MCF 10A (cell line): ENCODE measurements at regions not wholly inside any gene's neighbourhood (a gene's known extent, or its start where the extent isn't known, plus 50 kb on each side); places are given as distances from the start of the nearest gene placed in this dataset.

Experiments
- BruUV-seq: library from RNA; stranded (reverse); fragments of 400-500 nt; replicated peaks from 2 replicates; lab custom pipeline; 2021; lab: Mats Ljungman, UMichigan
- CTCF ChIA-PET: fragments of 300-600 bp; sonication (Branson Sonifier 250); formaldehyde crosslinking; extraction: SDS; loops from one replicate; lab custom pipeline; 2021; ENCODE audit warnings: antibody characterized with exemption, inconsistent platforms; lab: Yijun Ruan, JAX
- POLR2A ChIA-PET: fragments of 300-600, 350-650 bp; sonication (Branson Sonifier 250); formaldehyde crosslinking; extraction: SDS; loops from one replicate; lab custom pipeline; 2020; ENCODE audit warnings: antibody characterized with exemption, inconsistent platforms; lab: Yijun Ruan, JAX
- DNase-seq: peaks from one replicate; pipeline ENCODE4 v3.0.0-alpha.2; 2018; ENCODE audit not compliant: unreplicated experiment
- H3K27ac Mint-ChIP-seq: one replicate; pipeline ENCODE4 v1.8.0; 2022; ENCODE audit warnings: mild to moderate bottlenecking, low read depth, mixed read lengths; ENCODE audit not compliant: unreplicated experiment
- H3K27me3 Mint-ChIP-seq: one replicate; pipeline ENCODE4 v1.8.0; 2022; ENCODE audit warnings: mixed read lengths; ENCODE audit not compliant: insufficient read depth, unreplicated experiment
- H3K36me3 Mint-ChIP-seq: one replicate; pipeline ENCODE4 v1.8.0; 2022; ENCODE audit warnings: mild to moderate bottlenecking, moderate library complexity, mixed read lengths; ENCODE audit not compliant: insufficient read depth, unreplicated experiment
- H3K4me1 Mint-ChIP-seq: one replicate; pipeline ENCODE4 v1.8.0; 2022; ENCODE audit warnings: mixed read lengths; ENCODE audit not compliant: insufficient read depth, unreplicated experiment
- H3K4me3 Mint-ChIP-seq: one replicate; pipeline ENCODE4 v1.8.0; 2022; ENCODE audit warnings: mild to moderate bottlenecking, moderate library complexity, mixed read lengths; ENCODE audit not compliant: unreplicated experiment
- H3K9me3 Mint-ChIP-seq: one replicate; pipeline ENCODE4 v1.8.0; 2022; ENCODE audit warnings: mixed read lengths; ENCODE audit not compliant: unreplicated experiment
- intact Hi-C: fragments of 100-400 bp; cut with micrococcal nuclease; formaldehyde crosslinking; loops from 2 replicates; pipeline ENCODE4 v1.14.1; 2022
- TF ChIP-seq, protein P1 (sequence below): fragments of 200-600 bp; IDR thresholded peaks from one replicate; pipeline ENCODE4 v1.8.0; 2022; ENCODE audit warnings: antibody characterized with exemption, mild to moderate bottlenecking; ENCODE audit not compliant: unreplicated experiment

DNA sequence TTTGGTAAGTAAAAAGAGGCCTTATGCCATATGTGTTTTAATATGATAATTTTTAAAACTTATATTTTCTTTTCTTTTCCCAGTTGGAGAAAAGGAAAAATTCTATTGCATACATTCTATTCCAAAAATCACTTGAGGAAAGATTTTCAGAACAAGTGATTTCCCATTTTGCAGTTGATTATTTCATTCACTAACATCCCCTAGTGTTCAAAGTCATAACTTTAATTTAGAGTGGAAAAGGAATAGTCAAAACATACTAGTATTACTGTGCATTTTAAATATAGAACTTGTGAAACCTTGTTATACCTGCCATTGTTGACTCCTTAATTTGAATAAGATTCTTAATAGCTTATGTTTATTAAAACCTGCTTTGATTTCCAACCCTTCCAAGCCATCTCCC, 1157.6 kb upstream of the ADGRL4 start:
- Mint-ChIP-seq H3K9me3 (no peaks in the 10 kb centered on the region), H3K36me3 (no peaks in the 10 kb centered on the region), H3K4me1 (no peaks in the 10 kb centered on the region), H3K27me3 (no peaks in the 10 kb centered on the region), H3K4me3 (no peak overlapping the region), H3K27ac (no peak overlapping the region)
- intact Hi-C loops = no loop called here
- BruUV-seq = no TSS peak
- ChIA-PET POLR2A (no interaction called here), CTCF (no interaction called here)
- TF ChIP-seq, protein P1, sequence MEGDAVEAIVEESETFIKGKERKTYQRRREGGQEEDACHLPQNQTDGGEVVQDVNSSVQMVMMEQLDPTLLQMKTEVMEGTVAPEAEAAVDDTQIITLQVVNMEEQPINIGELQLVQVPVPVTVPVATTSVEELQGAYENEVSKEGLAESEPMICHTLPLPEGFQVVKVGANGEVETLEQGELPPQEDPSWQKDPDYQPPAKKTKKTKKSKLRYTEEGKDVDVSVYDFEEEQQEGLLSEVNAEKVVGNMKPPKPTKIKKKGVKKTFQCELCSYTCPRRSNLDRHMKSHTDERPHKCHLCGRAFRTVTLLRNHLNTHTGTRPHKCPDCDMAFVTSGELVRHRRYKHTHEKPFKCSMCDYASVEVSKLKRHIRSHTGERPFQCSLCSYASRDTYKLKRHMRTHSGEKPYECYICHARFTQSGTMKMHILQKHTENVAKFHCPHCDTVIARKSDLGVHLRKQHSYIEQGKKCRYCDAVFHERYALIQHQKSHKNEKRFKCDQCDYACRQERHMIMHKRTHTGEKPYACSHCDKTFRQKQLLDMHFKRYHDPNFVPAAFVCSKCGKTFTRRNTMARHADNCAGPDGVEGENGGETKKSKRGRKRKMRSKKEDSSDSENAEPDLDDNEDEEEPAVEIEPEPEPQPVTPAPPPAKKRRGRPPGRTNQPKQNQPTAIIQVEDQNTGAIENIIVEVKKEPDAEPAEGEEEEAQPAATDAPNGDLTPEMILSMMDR = no peak
- DNase-seq = no peak

DNA sequence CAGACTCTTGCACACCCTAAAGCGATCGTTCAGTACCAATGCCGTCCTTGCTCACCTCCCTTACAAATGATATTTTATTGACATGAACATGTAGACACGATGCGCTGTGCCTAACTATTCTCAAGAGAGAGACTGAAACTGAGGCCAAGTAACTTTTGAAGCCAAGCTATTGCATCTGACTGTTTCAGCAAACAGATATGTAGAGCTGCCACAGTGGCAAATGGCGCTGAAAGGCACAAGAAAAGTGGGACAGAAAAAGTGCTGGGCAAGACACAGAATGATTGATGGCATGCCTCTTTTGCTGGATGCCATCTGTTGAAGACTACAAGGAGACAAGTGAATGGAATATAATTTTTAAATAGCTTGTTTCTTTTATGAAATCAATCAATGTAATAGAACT, 1157.2 kb upstream of the ADGRL4 start:
- Mint-ChIP-seq H3K4me3 (no peak overlapping the region), H3K9me3 (no peaks in the 10 kb centered on the region), H3K27me3 (no peaks in the 10 kb centered on the region), H3K4me1 (peaks cover 2% of the 10 kb centered on the region), H3K36me3 (no peaks in the 10 kb centered on the region), H3K27ac (no peak overlapping the region)
- CTCF ChIA-PET = no interaction called here
- TF ChIP-seq, protein P1 = no peak
- POLR2A ChIA-PET = no interaction called here
- intact Hi-C loops = no loop called here
- no TSS peak for BruUV-seq
- DNase-seq = no peak

DNA sequence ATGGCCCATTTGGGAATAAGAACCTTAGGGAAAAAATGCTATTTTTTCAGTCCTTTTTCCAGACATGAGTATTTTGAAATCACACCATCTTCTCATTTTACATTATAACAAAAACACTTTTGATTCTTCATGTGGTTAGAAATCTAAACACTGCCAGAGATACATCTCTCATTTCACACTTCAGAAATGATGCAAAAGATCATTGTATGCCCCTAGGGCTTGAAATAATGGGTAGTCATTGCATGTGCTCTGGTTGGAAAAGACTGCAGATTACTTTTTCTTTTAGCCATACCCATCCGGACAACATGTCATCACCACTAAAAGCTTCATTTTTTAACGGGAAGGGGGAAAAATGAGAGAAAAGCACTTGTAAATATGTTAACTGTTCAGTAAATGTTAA, 1152.2 kb upstream of the ADGRL4 start:
- POLR2A ChIA-PET = no interaction called here
- no peaks in the 10 kb centered on the region for H3K9me3 Mint-ChIP-seq
- intact Hi-C loops = no loop called here
- CTCF ChIA-PET = no interaction called here
- no peak overlapping the region for H3K4me3 Mint-ChIP-seq
- no TSS peak for BruUV-seq
- H3K27ac Mint-ChIP-seq = no peak overlapping the region
- no peaks in the 10 kb centered on the region for H3K27me3 Mint-ChIP-seq
- H3K36me3 Mint-ChIP-seq = no peaks in the 10 kb centered on the region
- TF ChIP-seq, protein P1 = no peak
- peaks cover 14% of the 10 kb centered on the region for H3K4me1 Mint-ChIP-seq
- DNase-seq = peak; percentile 74

DNA sequence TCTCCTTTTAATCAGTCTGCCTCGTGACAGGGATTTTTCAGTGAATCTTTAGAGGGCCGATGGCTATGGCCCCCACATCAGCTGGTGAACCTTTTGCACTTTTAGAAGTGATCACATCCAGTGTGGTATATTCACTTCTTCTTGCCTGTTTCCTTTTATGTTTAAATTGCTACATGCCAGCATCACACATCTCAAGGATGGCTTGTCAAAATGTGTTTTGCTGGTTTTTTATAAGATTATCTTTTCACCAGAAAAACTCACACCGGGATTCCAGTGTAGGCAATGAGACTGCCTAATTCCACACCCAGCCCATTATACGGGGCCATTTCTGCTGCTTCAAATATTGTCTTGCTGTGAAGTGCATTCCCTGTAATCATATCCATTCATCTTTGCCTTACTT, 1151.7 kb upstream of the ADGRL4 start:
- Mint-ChIP-seq H3K27ac (no peak overlapping the region), H3K9me3 (no peaks in the 10 kb centered on the region)
- DNase-seq = no peak

More for the DNA sequence above, 1151.7 kb upstream of the ADGRL4 start:
- ChIA-PET POLR2A (no interaction called here), CTCF (no interaction called here)
- TF ChIP-seq, protein P1 = no peak
- BruUV-seq = no TSS peak
- peaks cover 14% of the 10 kb centered on the region for H3K4me1 Mint-ChIP-seq
- H3K4me3 Mint-ChIP-seq = no peak overlapping the region
- H3K36me3 Mint-ChIP-seq = no peaks in the 10 kb centered on the region
- no peaks in the 10 kb centered on the region for H3K27me3 Mint-ChIP-seq
- intact Hi-C loops = no loop called here
